Loucy (cell line): ENCODE measurements at regions not wholly inside any gene's neighbourhood (a gene's known extent, or its start where the extent isn't known, plus 50 kb on each side); places are given as distances from the start of the nearest gene placed in this dataset.

Source experiments
- H2AFZ ChIP-seq: fragments of 200-600 bp; sonication (generic); 2 replicates; pipeline ENCODE4 v1.6.0; 2016; ENCODE audit warnings: antibody characterized with exemption, mild to moderate bottlenecking, low read length, moderate library complexity
- H3F3A ChIP-seq: fragments of 200-600 bp; 2 replicates; pipeline ENCODE4 v1.6.0; 2016; ENCODE audit warnings: antibody characterized with exemption, low read depth, mild to moderate bottlenecking
- H3K27me3 ChIP-seq: fragments of 200-600 bp; sonication (generic); 2 replicates; pipeline ENCODE4 v1.6.1; 2014; ENCODE audit warnings: low read length, mild to moderate bottlenecking; ENCODE audit not compliant: insufficient read depth, poor library complexity, severe bottlenecking
- H3K36me3 ChIP-seq: fragments of 200-600 bp; sonication (generic); 2 replicates; pipeline ENCODE4 v1.6.1; 2016; ENCODE audit warnings: low read length; ENCODE audit not compliant: insufficient read depth
- H3K4me1 ChIP-seq: fragments of 200-600 bp; sonication (generic); 2 replicates; pipeline ENCODE4 v1.5.1; 2014; ENCODE audit warnings: low read length, mild to moderate bottlenecking; ENCODE audit not compliant: insufficient read depth, poor library complexity, severe bottlenecking
- H3K4me2 ChIP-seq: fragments of 200-600 bp; sonication (generic); 2 replicates; pipeline ENCODE4 v1.6.0; 2014; ENCODE audit warnings: antibody characterized with exemption, low read length, low read depth, mild to moderate bottlenecking; ENCODE audit not compliant: poor library complexity, severe bottlenecking
- H3K4me3 ChIP-seq: fragments of 200-600 bp; sonication (generic); 2 replicates; pipeline ENCODE4 v1.5.1; 2014; ENCODE audit warnings: low read length, mild to moderate bottlenecking, mixed read lengths; ENCODE audit not compliant: poor library complexity, severe bottlenecking
- H3K79me2 ChIP-seq: fragments of 200-600 bp; sonication (generic); 2 replicates; pipeline ENCODE4 v1.6.1; 2014; ENCODE audit warnings: low read length; ENCODE audit not compliant: insufficient read depth
- H3K9ac ChIP-seq: fragments of 200-600 bp; sonication (generic); 2 replicates; pipeline ENCODE4 v1.6.0; 2014; ENCODE audit warnings: mild to moderate bottlenecking, low read depth, low read length, moderate library complexity; ENCODE audit not compliant: poor library complexity, severe bottlenecking
- H3K9me2 ChIP-seq: fragments of 200-600 bp; sonication (generic); replicated peaks from 2 replicates; pipeline ENCODE4 v1.6.1; 2016; ENCODE audit warnings: low read depth, low read length, mixed read lengths
- H3K9me3 ChIP-seq: fragments of 200-600 bp; sonication (generic); 2 replicates; pipeline ENCODE4 v1.6.1; 2014; ENCODE audit warnings: mild to moderate bottlenecking, antibody characterized with exemption, low read length, low read depth; ENCODE audit not compliant: insufficient read depth
- H4K20me1 ChIP-seq: fragments of 200-600 bp; sonication (generic); 2 replicates; pipeline ENCODE4 v1.6.0; 2014; ENCODE audit warnings: antibody characterized with exemption, low read length, mild to moderate bottlenecking; ENCODE audit not compliant: insufficient read depth, poor library complexity, severe bottlenecking
- CTCF ChIP-seq: fragments of 200-600 bp; sonication (generic); conservative IDR thresholded peaks from 2 replicates; pipeline ENCODE4 v1.5.1; 2014; ENCODE audit warnings: mild to moderate bottlenecking, antibody characterized with exemption, low read length
- EZH2phosphoT487 ChIP-seq: fragments of 200-600 bp; IDR thresholded peaks from 2 replicates; pipeline ENCODE4 v1.6.1; 2018; ENCODE audit warnings: antibody characterized with exemption, mild to moderate bottlenecking, moderate library complexity, borderline replicate concordance

GRCh38 chr2:406231-406630 is 118.3 kb upstream of the ALKAL2 start:
- peaks cover 3% of the 10 kb centered on the region; the same call in 1 of the 2 replicates for H3K9me3 ChIP-seq
- H3K79me2 ChIP-seq: no peaks in the 10 kb centered on the region
- no peak overlapping the region for H3K9ac ChIP-seq
- H3K9me2 ChIP-seq: no peaks in the 10 kb centered on the region
- no peaks in the 10 kb centered on the region for H3K27me3 ChIP-seq
- no peaks in the 10 kb centered on the region for H4K20me1 ChIP-seq
- H3K4me3 ChIP-seq: no peak overlapping the region
- no peaks in the 10 kb centered on the region for H3K36me3 ChIP-seq
- H3K4me1 ChIP-seq: peaks cover 6% of the 10 kb centered on the region
- H2AFZ ChIP-seq: no peak overlapping the region
- no peak for TF ChIP-seq EZH2phosphoT487
- TF ChIP-seq CTCF: no peak
- H3K4me2 ChIP-seq: no peak overlapping the region
- H3F3A ChIP-seq: no peaks in the 10 kb centered on the region

- H3K4me1 ChIP-seq: peaks cover 6% of the 10 kb centered on the region
These were observed 116.7 kb upstream of the ALKAL2 start for GRCh38 chr2:404581-404980.

DNA sequence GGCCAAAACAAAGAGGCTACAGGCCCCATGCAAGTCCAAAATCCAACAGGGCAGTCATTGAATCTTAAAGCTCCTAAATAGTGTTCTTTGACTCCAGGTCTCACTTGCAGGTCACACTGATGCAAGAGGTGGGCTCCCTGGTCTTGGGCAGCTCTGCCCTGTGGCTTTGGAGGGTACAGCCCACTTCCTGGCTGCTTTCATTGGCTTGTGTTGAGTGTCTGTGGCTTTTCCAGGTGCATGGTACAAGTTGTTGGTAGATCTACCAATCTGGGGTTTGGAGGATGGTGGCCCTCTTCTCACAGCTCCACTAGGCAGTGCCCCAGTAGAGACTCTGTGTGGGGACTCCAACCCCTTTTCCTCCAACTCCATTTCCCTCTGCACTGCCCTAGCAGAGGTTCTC is 115.8 kb upstream of the ALKAL2 start:
- no peaks in the 10 kb centered on the region for H3K36me3 ChIP-seq
- TF ChIP-seq CTCF: no peak
- no peak for TF ChIP-seq EZH2phosphoT487

More at GRCh38 chr2:404581-404980, 116.7 kb upstream of the ALKAL2 start:
- Histone ChIP-seq H3K4me3 (no peak overlapping the region), H3K9me3 (peaks cover 3% of the 10 kb centered on the region; the same call in 1 of the 2 replicates), H2AFZ (no peak overlapping the region), H4K20me1 (no peaks in the 10 kb centered on the region), H3K4me2 (no peak overlapping the region), H3K36me3 (no peaks in the 10 kb centered on the region), H3K79me2 (no peaks in the 10 kb centered on the region), H3K9me2 (no peaks in the 10 kb centered on the region), H3K9ac (no peak overlapping the region), H3F3A (no peaks in the 10 kb centered on the region), H3K27me3 (no peaks in the 10 kb centered on the region)
- TF ChIP-seq CTCF: no peak
- no peak for TF ChIP-seq EZH2phosphoT487

More for the DNA sequence above, 115.8 kb upstream of the ALKAL2 start:
- Histone ChIP-seq H3K4me1 (peaks cover 6% of the 10 kb centered on the region), H3K4me3 (no peak overlapping the region), H3K9me3 (peaks cover 3% of the 10 kb centered on the region; the same call in 1 of the 2 replicates), H3K27me3 (no peaks in the 10 kb centered on the region), H3K79me2 (no peaks in the 10 kb centered on the region), H2AFZ (no peak overlapping the region), H4K20me1 (no peaks in the 10 kb centered on the region), H3K9ac (no peak overlapping the region), H3F3A (no peaks in the 10 kb centered on the region), H3K4me2 (no peak overlapping the region), H3K9me2 (no peaks in the 10 kb centered on the region)
